HepG2 (cell line): ENCODE measurements at regions not wholly inside any gene's neighbourhood (a gene's known extent, or its start where the extent isn't known, plus 50 kb on each side); places are given as distances from the start of the nearest gene placed in this dataset.

Experiments used
- ATF7-NPFF ChIP-seq: sonication (generic); formaldehyde crosslinking; IDR thresholded peaks from 2 replicates; pipeline ENCODE4 v1.8.1; 2023; ENCODE audit warnings: mild to moderate bottlenecking, low read depth, missing genetic modification reagents, moderate library complexity
- CBFB ChIP-seq: sonication (generic); formaldehyde crosslinking; IDR thresholded peaks from 2 replicates; pipeline ENCODE4 v1.4.0; 2020; ENCODE audit warnings: missing genetic modification reagents
- DR1 ChIP-seq: sonication (generic); formaldehyde crosslinking; IDR thresholded peaks from 2 replicates; pipeline ENCODE4 v1.8.0; 2021; ENCODE audit warnings: mild to moderate bottlenecking, missing genetic modification reagents, inconsistent platforms
- HNRNPK ChIP-seq: fragments of 200-400 bp; formaldehyde crosslinking; IDR thresholded peaks from 2 replicates; pipeline ENCODE4 v1.6.1; 2018; ENCODE audit warnings: low read length, low read depth, moderate library complexity, mild to moderate bottlenecking; ENCODE audit not compliant: poor library complexity, severe bottlenecking
- ISL2 ChIP-seq: sonication (generic); formaldehyde crosslinking; IDR thresholded peaks from 2 replicates; pipeline ENCODE4 v1.5.0; 2020; ENCODE audit warnings: missing genetic modification reagents
- NFKBIZ ChIP-seq: IDR thresholded peaks from 2 replicates; pipeline ENCODE4 v1.6.1; 2018; ENCODE audit warnings: missing genetic modification reagents, missing compliant biosample characterization
- RERE ChIP-seq: IDR thresholded peaks from 2 replicates; pipeline ENCODE4 v1.6.1; 2016; ENCODE audit warnings: low read depth, missing genetic modification reagents, missing compliant biosample characterization
- SALL1 ChIP-seq: sonication (generic); formaldehyde crosslinking; IDR thresholded peaks from 2 replicates; pipeline ENCODE4 v1.8.0; 2022; ENCODE audit warnings: mild to moderate bottlenecking, missing genetic modification reagents
- TBX2 ChIP-seq: sonication (generic); formaldehyde crosslinking; IDR thresholded peaks from 2 replicates; pipeline ENCODE4 v1.5.0; 2020; ENCODE audit warnings: missing genetic modification reagents, mild to moderate bottlenecking, borderline replicate concordance
- ZBTB4 ChIP-seq: sonication (generic); formaldehyde crosslinking; IDR thresholded peaks from 2 replicates; pipeline ENCODE4 v1.4.0; 2020; ENCODE audit warnings: missing genetic modification reagents, mild to moderate bottlenecking, borderline replicate concordance
- ZBTB8A ChIP-seq: sonication (generic); formaldehyde crosslinking; IDR thresholded peaks from 2 replicates; pipeline ENCODE4 v1.4.0; 2020; ENCODE audit warnings: mild to moderate bottlenecking, low read depth, missing genetic modification reagents, borderline replicate concordance
- TF ChIP-seq, protein P1 (sequence below): sonication (generic); formaldehyde crosslinking; IDR thresholded peaks from 2 replicates; pipeline ENCODE4 v1.5.1; 2020; ENCODE audit warnings: missing genetic modification reagents, mild to moderate bottlenecking, borderline replicate concordance

- TF ChIP-seq, protein P1, sequence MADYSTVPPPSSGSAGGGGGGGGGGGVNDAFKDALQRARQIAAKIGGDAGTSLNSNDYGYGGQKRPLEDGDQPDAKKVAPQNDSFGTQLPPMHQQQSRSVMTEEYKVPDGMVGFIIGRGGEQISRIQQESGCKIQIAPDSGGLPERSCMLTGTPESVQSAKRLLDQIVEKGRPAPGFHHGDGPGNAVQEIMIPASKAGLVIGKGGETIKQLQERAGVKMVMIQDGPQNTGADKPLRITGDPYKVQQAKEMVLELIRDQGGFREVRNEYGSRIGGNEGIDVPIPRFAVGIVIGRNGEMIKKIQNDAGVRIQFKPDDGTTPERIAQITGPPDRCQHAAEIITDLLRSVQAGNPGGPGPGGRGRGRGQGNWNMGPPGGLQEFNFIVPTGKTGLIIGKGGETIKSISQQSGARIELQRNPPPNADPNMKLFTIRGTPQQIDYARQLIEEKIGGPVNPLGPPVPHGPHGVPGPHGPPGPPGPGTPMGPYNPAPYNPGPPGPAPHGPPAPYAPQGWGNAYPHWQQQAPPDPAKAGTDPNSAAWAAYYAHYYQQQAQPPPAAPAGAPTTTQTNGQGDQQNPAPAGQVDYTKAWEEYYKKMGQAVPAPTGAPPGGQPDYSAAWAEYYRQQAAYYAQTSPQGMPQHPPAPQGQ (CRISPR knock-in tag) = no peak
- TF ChIP-seq ZBTB4 (CRISPR knock-in tag) (peak; percentile 51; the same call in 1 of the 2 replicates), RERE (CRISPR knock-in tag) (peak; percentile 65; the same call in 1 of the 2 replicates), HNRNPK (no peak), DR1 (no peak), ISL2 (CRISPR knock-in tag) (peak; percentile 94), ATF7-NPFF (CRISPR knock-in tag) (no peak), SALL1 (CRISPR knock-in tag) (peak; percentile 98), TBX2 (peak; percentile 87), ZBTB8A (CRISPR knock-in tag) (no peak), NFKBIZ (CRISPR knock-in tag) (peak; percentile 64; the same call in 1 of the 2 replicates), CBFB (CRISPR knock-in tag) (peak; percentile 71)
Observed at GRCh38 chrX:88604433-88605221, 142.4 kb upstream of the CPXCR1 start (continued).
